Tibial nerve (tissue), 4 donors: ENCODE measurements at regions not wholly inside any gene's neighbourhood (a gene's known extent, or its start where the extent isn't known, plus 50 kb on each side); places are given as distances from the start of the nearest gene placed in this dataset.

Source experiments
- EP300 ChIP-seq, 2 donors: sonication (generic); formaldehyde crosslinking; IDR thresholded peaks; one replicate each; pipeline ENCODE4 v1.6.1; 2017; ENCODE audit warnings: antibody characterized with exemption in 2 of 2, mild to moderate bottlenecking in 1 of 2
- POLR2A ChIP-seq, 2 donors: fragments of 450-650 bp; IDR thresholded peaks; one replicate each; pipeline ENCODE4 v1.6.1; 2017; ENCODE audit warnings: antibody characterized with exemption in 2 of 2, mild to moderate bottlenecking in 2 of 2, moderate library complexity in 2 of 2
- TF ChIP-seq, protein P1 (sequence below), 5 experiments: fragments of 200-600 bp in 3 of 5; fragments of 450-650 bp in 2 of 5; sonication (generic) in 3 of 5; IDR thresholded peaks; one replicate each; pipeline ENCODE4 v1.5.1; 2016 to 2019; ENCODE audit warnings: antibody characterized with exemption in 5 of 5, mild to moderate bottlenecking in 3 of 5, moderate library complexity in 2 of 5

DNA sequence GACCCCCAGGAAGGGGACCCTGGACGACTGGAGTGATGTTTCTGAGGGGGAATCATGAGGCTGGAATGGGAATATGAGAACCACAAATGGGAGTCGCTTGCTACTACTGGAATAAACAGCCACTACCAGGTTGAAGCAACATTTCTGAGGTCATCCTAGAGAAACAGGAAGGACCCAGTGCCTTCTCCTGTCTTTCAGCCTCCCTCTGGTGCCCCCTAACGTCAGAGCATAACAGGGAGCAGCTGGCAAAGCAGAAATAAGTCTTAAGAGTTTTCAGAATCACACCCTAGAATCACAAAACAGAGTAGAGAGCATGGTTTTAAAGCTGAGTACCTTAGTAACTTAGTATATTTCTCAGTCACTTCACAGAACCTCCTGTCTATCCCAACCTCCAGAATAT lies 347.8 kb upstream of the PITX2 start:
- TF ChIP-seq, protein P1, sequence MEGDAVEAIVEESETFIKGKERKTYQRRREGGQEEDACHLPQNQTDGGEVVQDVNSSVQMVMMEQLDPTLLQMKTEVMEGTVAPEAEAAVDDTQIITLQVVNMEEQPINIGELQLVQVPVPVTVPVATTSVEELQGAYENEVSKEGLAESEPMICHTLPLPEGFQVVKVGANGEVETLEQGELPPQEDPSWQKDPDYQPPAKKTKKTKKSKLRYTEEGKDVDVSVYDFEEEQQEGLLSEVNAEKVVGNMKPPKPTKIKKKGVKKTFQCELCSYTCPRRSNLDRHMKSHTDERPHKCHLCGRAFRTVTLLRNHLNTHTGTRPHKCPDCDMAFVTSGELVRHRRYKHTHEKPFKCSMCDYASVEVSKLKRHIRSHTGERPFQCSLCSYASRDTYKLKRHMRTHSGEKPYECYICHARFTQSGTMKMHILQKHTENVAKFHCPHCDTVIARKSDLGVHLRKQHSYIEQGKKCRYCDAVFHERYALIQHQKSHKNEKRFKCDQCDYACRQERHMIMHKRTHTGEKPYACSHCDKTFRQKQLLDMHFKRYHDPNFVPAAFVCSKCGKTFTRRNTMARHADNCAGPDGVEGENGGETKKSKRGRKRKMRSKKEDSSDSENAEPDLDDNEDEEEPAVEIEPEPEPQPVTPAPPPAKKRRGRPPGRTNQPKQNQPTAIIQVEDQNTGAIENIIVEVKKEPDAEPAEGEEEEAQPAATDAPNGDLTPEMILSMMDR (IDR thresholded peaks at IDR 0.05): no peak
- TF ChIP-seq EP300 (IDR thresholded peaks at IDR 0.05): no peak
- TF ChIP-seq POLR2A (IDR thresholded peaks at IDR 0.05): no peak
